GM12878 (cell line): ENCODE measurements at regions not wholly inside any gene's neighbourhood (a gene's known extent, or its start where the extent isn't known, plus 50 kb on each side); places are given as distances from the start of the nearest gene placed in this dataset.

ENCODE experiments used
- ATAC-seq: fragments of 200-7000 bp; cut with Tn5 transposase; 3 replicates; pipeline ENCODE4 v1.9.1; 2020; ENCODE audit warnings: mild to moderate bottlenecking, moderate library complexity
- BruUV-seq: library from RNA; stranded (reverse); fragments of 400-500 nt; replicated peaks from 2 replicates; lab custom pipeline; 2021; lab: Mats Ljungman, UMichigan
- CTCF ChIA-PET: fragments of 300-600 bp; sonication (Branson Sonifier 250); formaldehyde crosslinking; extraction: SDS; loops from one replicate; lab custom pipeline; 2021; ENCODE audit warnings: inconsistent platforms; lab: Yijun Ruan, JAX
- POLR2A ChIA-PET: fragments of 350-600 bp; formaldehyde crosslinking; extraction: SDS; loops from one replicate; lab custom pipeline; 2021; ENCODE audit warnings: inconsistent platforms; lab: Charles Lee
- RAD21 ChIA-PET: fragments of 300-600 bp; sonication (Branson Sonifier 250); formaldehyde crosslinking; loops from one replicate; lab custom pipeline; 2023; ENCODE audit warnings: antibody characterized with exemption; ENCODE audit not compliant: unreplicated experiment; lab: Charles Lee
- SMC1A ChIA-PET: fragments of 300-600 bp; sonication (Branson Sonifier 250); formaldehyde crosslinking; loops from one replicate; lab custom pipeline; 2023; ENCODE audit not compliant: unreplicated experiment, uncharacterized antibody; lab: Charles Lee
- DNase-seq: peaks from one replicate; pipeline ENCODE4 v3.0.0-alpha.2; 2011; ENCODE audit warnings: low read depth, low spot score
- FAIRE-seq: peaks from 3 replicates; lab custom pipeline; 2011; peaks lifted over from hg19 to GRCh38; lab: Jason Lieb, UNC
- H2AFZ ChIP-seq: 2 replicates; pipeline ENCODE4 v1.6.0; 2011; ENCODE audit warnings: low read depth, low read length, control low read depth; ENCODE audit not compliant: control insufficient read depth
- H3K27ac ChIP-seq: 2 replicates; pipeline ENCODE4 v1.5.1; 2011; ENCODE audit warnings: control low read depth; ENCODE audit not compliant: control insufficient read depth, insufficient read depth
- H3K27me3 ChIP-seq, 2 experiments: replicated peaks in 1 of 2; 2 replicates each; pipeline versions ENCODE4 v1.6.0 to v1.6.1; 2011; ENCODE audit warnings: low read length in 1 of 2; ENCODE audit not compliant: control insufficient read depth in 2 of 2, insufficient read depth in 2 of 2
- H3K36me3 ChIP-seq, 2 experiments: 2 replicates each; pipeline ENCODE4 v1.5.1; 2011; ENCODE audit warnings: low read length in 1 of 2; ENCODE audit not compliant: control insufficient read depth in 2 of 2, insufficient read depth in 2 of 2
- H3K4me1 ChIP-seq: 2 replicates; pipeline ENCODE4 v1.6.1; 2011; ENCODE audit warnings: mild to moderate bottlenecking, low read length, moderate library complexity, mixed read lengths; ENCODE audit not compliant: control insufficient read depth, insufficient read depth
- H3K4me2 ChIP-seq: 2 replicates; pipeline ENCODE4 v1.6.0; 2011; ENCODE audit warnings: control low read depth; ENCODE audit not compliant: control insufficient read depth, insufficient read depth
- H3K4me3 ChIP-seq: fragments of 200-600 bp; sonication (generic); 2 replicates; pipeline ENCODE4 v1.5.1; 2016
- H3K79me2 ChIP-seq: 2 replicates; pipeline ENCODE4 v1.6.0; 2011; ENCODE audit warnings: low read length; ENCODE audit not compliant: control insufficient read depth, insufficient read depth
- H3K9ac ChIP-seq: 2 replicates; pipeline ENCODE4 v1.8.0; 2011; ENCODE audit warnings: low read length, control low read depth, mixed read lengths; ENCODE audit not compliant: control insufficient read depth, insufficient read depth
- H3K9me3 ChIP-seq: replicated peaks from 3 replicates; pipeline ENCODE4 v1.5.1; 2011; ENCODE audit warnings: mild to moderate bottlenecking, low read length; ENCODE audit not compliant: control insufficient read depth, insufficient read depth
- H4K20me1 ChIP-seq: 2 replicates; pipeline ENCODE4 v1.6.0; 2011; ENCODE audit not compliant: control insufficient read depth, insufficient read depth
- ATF7 ChIP-seq: fragments of 450-650 bp; IDR thresholded peaks from 2 replicates; pipeline ENCODE4 v1.6.1; 2016; ENCODE audit warnings: low read depth, mild to moderate bottlenecking
- NFYB ChIP-seq: IDR thresholded peaks from 2 replicates; pipeline ENCODE4 v1.6.1; 2011; ENCODE audit warnings: low read depth, mild to moderate bottlenecking, low read length, improper control_type of control experiment, moderate library complexity; ENCODE audit not compliant: insufficient read depth
- RAD21 ChIP-seq: IDR thresholded peaks from 2 replicates; pipeline ENCODE4 v1.6.1; 2011; ENCODE audit warnings: mild to moderate bottlenecking, low read depth, low read length, moderate library complexity; ENCODE audit not compliant: insufficient read depth
- RAD51 ChIP-seq: fragments of 450-650 bp; IDR thresholded peaks from 2 replicates; pipeline ENCODE4 v1.6.1; 2016; ENCODE audit warnings: moderate library complexity, mild to moderate bottlenecking, inconsistent platforms
- SPI1 ChIP-seq: IDR thresholded peaks from 2 replicates; pipeline ENCODE4 v1.6.1; 2011; ENCODE audit warnings: low read depth, mild to moderate bottlenecking, low read length, moderate library complexity, borderline replicate concordance; ENCODE audit not compliant: insufficient read depth
- SREBF2 ChIP-seq: IDR thresholded peaks from 2 replicates; pipeline ENCODE4 v1.6.1; 2012; ENCODE audit warnings: mild to moderate bottlenecking, low read length
- WGBS: methylation state at CpG from one replicate; pipeline ENCODE4 v1.1.6; 2016; ENCODE audit warnings: low lambda C conversion rate; ENCODE audit not compliant: insufficient replicate concordance, insufficient coverage; ENCODE audit errors: missing lambda C conversion rate; 5-methylcytosine and 5-hydroxymethylcytosine counted together
- in situ Hi-C: fragments of 300-500 bp; cut with MboI; formaldehyde crosslinking; loops from 9 replicates; pipeline ENCODE4 v1.14.3; 2018; ENCODE audit warnings: mixed read lengths
- intact Hi-C: fragments of 100-400 bp; cut with micrococcal nuclease; formaldehyde crosslinking; loops from one replicate; pipeline ENCODE4 v1.14.2; 2022; ENCODE audit not compliant: unreplicated experiment
- TF ChIP-seq, protein P1 (sequence below): IDR thresholded peaks from 2 replicates; pipeline ENCODE4 v1.6.1; 2011; ENCODE audit warnings: low read depth, low read length, improper control_type of control experiment, borderline replicate concordance

DNA sequence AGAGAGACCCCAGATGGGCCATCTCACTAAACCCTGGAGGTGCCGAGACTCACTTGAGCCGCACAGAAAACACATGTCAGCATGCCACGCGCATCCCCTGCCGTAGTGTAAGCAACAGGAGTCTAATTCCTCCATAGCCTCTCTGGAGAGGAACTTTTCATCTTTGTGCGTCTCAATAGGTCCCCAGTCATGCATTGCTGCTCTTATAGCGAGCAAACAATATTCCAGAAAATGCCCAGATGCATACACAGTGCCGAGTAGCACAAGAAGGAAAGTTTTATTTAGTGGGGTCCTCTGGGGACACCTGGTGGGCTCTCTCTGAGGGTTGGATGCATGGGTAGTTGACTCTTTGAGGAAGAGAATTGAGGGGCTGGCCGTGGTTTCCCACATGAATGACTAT, 97.9 kb upstream of the DAP start:
- H3K27ac ChIP-seq = no peak overlapping the region
- no peaks in the 10 kb centered on the region for H3K9me3 ChIP-seq
- RAD21 ChIA-PET = no interaction called here
- peaks cover 4 to 6% of the 10 kb centered on the region in 2 experiments; a peak in 3 of 4 replicates for H3K27me3 ChIP-seq
- no peak overlapping the region for H3K4me3 ChIP-seq
- ATAC-seq (no peak), DNase-seq (no peak), FAIRE-seq (no peak)
- 45% methylated on average over 9 of the region's 9 CpGs for WGBS
- in situ Hi-C loops = no loop called here
- intact Hi-C loops = loop anchor here (5.0 kb wide), 1 partner anchor 162 kb away; no protein-coding TSS in a partner anchor
- H3K9ac ChIP-seq = no peak overlapping the region
- no peaks in the 10 kb centered on the region for H3K36me3 ChIP-seq
- H3K79me2 ChIP-seq = no peaks in the 10 kb centered on the region
- CTCF ChIA-PET = interaction anchor here (0.6 to 1.2 kb wide), 3 partner anchors 31 to 194 kb away, joined by 3 to 4 read pairs (median 3); no protein-coding TSS in a partner anchor
- no peak overlapping the region for H2AFZ ChIP-seq
- H4K20me1 ChIP-seq = no peaks in the 10 kb centered on the region
- TF ChIP-seq, protein P1, sequence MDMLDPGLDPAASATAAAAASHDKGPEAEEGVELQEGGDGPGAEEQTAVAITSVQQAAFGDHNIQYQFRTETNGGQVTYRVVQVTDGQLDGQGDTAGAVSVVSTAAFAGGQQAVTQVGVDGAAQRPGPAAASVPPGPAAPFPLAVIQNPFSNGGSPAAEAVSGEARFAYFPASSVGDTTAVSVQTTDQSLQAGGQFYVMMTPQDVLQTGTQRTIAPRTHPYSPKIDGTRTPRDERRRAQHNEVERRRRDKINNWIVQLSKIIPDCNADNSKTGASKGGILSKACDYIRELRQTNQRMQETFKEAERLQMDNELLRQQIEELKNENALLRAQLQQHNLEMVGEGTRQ = no peak
- TF ChIP-seq RAD21 = no peak
- no peak for TF ChIP-seq RAD51
- SMC1A ChIA-PET = no interaction called here
- no peaks in the 10 kb centered on the region for H3K4me1 ChIP-seq
- POLR2A ChIA-PET = no interaction called here
- no TSS peak for BruUV-seq
- no peak overlapping the region for H3K4me2 ChIP-seq

DNA sequence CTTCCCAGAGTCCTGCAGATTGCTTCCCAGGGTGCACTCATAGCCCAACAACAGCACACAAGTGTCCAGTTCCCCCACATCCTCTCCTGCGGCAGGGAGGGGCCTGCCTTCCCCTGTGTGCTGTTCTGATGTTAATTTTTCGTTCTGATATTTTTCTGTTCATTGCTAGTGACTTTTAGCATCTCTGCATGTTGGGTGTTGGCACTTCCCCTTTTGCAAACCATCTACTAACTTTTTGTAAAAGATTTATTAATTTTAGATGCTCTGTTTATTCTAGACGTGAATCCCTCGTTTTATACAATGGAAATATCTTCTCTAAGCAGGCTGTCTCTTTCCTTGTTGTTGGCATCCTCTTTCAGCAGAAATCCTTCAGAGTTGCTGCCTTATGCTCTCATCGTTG, 97.3 kb upstream of the DAP start:
- Histone ChIP-seq H3K4me2 (no peak overlapping the region), H3K4me1 (no peaks in the 10 kb centered on the region), H3K4me3 (no peak overlapping the region), H4K20me1 (no peaks in the 10 kb centered on the region), H3K27me3 (peaks cover 4 to 6% of the 10 kb centered on the region in 2 experiments; a peak in 3 of 4 replicates), H3K9me3 (no peaks in the 10 kb centered on the region), H3K9ac (no peak overlapping the region), H3K36me3 (no peaks in the 10 kb centered on the region), H3K79me2 (no peaks in the 10 kb centered on the region), H3K27ac (no peak overlapping the region), H2AFZ (no peak overlapping the region)
- DNase-seq = no peak
- ATAC-seq = no peak
- SMC1A ChIA-PET = no interaction called here
- POLR2A ChIA-PET = no interaction called here
- no peak for TF ChIP-seq SREBF2
- TF ChIP-seq ATF7 = no peak
- TF ChIP-seq SPI1 = peak; percentile 14; the same call in 1 of the 2 replicates
- no peak for TF ChIP-seq NFYB
- RAD21 ChIA-PET = no interaction called here
- WGBS = 0% methylated on average over 5 of the region's 5 CpGs
- no TSS peak for BruUV-seq
- intact Hi-C loops = loop anchor here (5.0 kb wide), 1 partner anchor 161 kb away; no protein-coding TSS in a partner anchor
- no peak for FAIRE-seq
- in situ Hi-C loops = no loop called here
- CTCF ChIA-PET = interaction anchor here (1.0 kb wide), 1 partner anchor 183 kb away, joined by 3 read pairs; no protein-coding TSS in a partner anchor
